ENCODE measurements at regions not wholly inside any gene's neighbourhood (a gene's known extent, or its start where the extent isn't known, plus 50 kb on each side); places are given as distances from the start of the nearest gene placed in this dataset.
"Not testable (repeated sequence)": the region's sequence is repeated elsewhere in the genome, so short reads cannot be mapped to it uniquely, and the experiment has no call there.

DNA sequence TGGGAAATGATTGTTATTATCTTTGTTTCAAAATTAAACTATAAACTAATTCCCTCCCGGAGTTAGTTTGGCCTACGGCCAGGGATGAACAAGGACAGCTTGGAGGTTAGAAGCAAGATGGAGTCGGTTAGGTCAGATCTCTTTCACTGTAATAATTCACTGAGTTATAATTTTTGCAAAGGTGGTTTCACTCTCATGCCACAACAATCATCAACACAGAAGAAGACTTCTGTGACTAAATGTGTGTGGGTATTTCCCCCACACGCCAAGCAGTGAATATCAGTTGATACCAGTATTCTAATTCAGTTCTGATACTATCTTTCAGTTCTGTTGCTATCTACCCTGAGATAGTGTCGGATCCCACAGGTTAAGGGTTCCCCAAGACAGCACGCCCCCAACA lies 215.1 kb downstream of the S1PR1 start:
- intact Hi-C loops (cut with DNase I): no loop called here
- DNase-seq (ENCODE audit: low spot score): no peak

DNA sequence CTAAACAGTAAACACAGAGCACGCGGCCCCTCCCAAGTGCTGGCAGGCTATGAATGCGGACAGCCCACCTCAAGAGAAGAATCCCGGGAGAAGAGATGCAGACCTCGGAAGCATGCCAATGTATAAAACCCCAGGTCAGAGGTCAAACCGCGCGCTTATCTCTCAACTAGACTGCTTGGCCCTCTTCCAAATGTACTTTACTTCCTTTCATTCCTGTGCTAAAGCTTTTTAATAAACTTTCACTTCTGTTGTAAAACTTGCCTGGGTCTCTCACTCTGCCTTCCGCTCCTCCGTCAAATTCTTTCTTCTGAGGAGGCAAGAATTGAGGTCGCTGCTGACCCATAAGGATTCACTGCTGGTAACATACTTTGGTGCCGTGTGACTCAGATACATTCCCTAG lies 216.0 kb downstream of the S1PR1 start:
- intact Hi-C loops (cut with DNase I): no loop called here
- no peak for DNase-seq (ENCODE audit: low spot score)

DNA sequence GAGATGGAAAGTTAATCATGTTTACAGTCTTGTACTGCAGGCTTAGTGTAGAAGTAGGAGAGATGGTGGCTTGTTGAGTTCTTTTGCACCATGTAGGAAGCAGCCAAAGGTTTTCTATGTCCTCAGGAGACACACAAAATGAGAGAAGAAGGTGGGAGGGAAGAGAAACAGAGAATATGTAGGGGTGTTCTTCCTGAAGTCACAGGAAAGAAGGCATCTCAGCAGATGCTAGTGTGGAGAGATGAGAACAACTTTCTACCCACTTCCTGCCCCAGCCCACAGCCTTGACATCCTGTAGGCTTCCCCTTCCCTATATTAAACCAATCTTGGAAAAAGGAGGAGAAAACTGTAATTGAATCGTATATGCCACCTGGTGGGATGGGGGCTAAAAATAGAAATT lies 217.0 kb downstream of the S1PR1 start:
- no peak for DNase-seq (ENCODE audit: low spot score)
- intact Hi-C loops (cut with DNase I): no loop called here

DNA sequence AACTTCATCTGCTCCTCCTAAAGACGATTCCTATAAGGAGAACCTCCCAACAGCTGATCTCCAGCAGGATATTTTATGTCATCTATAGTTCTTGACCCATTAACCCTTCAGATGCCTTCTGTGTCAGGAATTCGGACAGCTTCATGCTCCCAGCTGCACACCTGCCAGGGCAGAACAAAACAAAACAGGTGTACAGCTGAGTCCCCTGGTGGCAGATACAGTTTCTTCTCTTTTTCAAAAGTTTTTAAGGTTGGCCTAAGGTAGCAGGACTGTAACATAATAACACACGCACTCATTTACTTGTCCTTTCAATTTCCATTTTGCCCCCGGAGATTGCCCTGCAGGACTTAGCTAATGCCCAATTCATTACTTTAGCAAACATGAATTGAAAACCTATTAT lies 218.3 kb downstream of the S1PR1 start:
- intact Hi-C loops (cut with DNase I): no loop called here
- no peak for DNase-seq (ENCODE audit: low spot score)

DNA sequence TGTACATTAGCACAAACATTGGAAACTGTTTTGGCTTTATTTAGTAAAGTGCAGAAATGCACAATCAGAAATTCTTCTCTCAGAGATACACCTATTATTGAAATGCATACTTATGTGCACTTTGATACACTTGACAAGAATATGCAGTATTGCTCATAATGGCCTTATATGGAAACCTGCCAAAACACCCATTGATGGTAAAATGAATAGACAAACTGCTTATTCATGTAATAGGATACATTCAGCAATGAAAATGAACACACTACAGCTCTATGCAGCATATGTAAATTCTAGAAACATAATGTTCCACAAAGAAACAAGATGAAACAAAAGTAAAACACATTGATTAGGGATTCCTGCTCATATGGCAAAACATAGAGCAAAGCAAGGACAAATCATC lies 223.9 kb downstream of the S1PR1 start:
- DNase-seq (ENCODE audit: low spot score): no peak
- intact Hi-C loops (cut with DNase I): no loop called here

DNA sequence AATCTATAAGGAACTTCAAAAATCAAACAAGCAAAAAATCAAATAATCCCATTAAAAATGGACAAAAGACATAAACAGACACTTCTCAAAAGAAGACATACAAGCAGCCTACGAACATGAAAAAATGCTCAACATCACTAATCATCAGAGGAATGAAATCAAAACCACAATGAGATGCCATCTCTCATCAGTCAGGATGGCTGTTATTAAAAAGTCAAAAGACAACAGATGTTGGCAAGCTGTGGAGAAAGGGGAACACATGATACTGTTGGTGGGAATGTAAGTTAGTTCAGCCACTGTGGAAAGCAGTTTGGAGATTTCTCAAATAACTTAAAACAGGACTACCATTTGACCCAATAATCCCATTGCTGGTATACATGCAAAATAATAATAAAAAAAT lies 226.4 kb downstream of the S1PR1 start:
- intact Hi-C loops (cut with DNase I): no loop called here

DNA sequence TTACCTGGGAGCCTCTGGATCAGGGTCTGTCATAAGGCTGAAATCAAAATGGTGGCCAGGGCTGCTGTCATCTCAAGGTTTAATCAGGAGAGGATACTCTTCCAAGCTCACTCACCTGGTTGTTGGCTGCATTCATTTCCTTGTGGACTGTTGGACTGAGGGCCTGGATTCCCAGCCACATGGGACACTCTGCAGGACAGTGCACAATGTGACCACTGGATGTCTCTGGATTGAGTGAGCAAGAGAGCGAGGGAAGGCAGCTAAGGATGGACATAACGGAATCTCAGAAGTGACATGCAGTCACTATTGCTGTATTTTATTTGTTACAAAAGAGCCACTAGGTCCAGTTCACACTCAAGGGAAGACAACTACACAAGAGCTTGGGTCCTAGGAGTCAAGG lies 229.1 kb downstream of the S1PR1 start:
- no peak for DNase-seq (ENCODE audit: low spot score)
- intact Hi-C loops (cut with DNase I): no loop called here

More for the DNA sequence above, 226.4 kb downstream of the S1PR1 start:
- no peak for DNase-seq (ENCODE audit: low spot score)

DNA sequence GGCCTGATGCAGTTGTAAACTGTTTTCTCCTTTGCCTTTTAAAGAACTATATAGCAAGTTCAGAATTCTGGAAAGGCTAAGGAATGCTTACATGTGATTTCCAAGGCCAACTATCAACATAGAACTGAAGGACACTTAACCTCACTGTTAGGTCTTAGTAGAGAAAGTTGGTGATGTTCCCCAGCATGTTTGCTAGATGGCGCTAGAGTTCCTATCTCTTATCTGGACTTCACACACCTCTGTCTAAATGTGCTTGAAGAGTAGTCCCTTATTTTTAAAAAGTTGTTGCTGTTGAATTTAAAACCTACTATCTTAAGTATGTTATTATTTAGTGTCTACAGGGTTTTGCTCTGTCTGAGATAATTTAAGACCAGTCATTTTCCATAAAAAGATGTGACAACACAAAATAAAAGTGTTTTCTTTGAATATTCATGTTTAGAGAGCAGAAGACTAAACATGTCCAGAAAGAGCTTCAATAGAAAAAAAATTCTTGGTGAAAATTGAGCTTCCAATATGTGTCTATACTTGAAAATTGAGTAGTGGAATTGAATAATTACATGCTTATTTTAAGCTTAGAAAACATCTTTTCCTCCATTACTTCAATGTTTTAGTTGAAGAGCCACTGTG lies 237.3 kb downstream of the S1PR1 start:
- DNase-seq (ENCODE audit: low spot score): no peak
- intact Hi-C loops (cut with DNase I): no loop called here

DNA sequence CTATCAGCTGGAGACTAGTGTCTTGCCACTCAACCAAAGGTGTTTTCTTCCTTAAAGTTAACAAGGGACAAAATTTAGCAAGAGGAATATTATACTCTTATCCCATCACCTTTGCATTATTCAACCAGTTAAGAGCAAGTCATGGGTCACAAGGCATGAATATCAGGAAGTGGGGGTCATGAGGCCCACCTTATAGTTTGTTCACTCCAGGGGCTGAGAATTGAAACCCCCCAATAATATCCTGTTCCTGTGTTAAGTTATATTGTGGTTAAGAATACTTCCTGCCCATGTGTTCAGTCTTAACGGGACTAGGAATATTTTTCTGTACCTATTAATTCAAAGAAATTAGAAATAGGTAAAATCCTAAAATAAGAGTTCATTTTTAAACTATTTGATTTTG lies 239.7 kb downstream of the S1PR1 start:
- DNase-seq (ENCODE audit: low spot score): no peak
- intact Hi-C loops (cut with DNase I): no loop called here

DNA sequence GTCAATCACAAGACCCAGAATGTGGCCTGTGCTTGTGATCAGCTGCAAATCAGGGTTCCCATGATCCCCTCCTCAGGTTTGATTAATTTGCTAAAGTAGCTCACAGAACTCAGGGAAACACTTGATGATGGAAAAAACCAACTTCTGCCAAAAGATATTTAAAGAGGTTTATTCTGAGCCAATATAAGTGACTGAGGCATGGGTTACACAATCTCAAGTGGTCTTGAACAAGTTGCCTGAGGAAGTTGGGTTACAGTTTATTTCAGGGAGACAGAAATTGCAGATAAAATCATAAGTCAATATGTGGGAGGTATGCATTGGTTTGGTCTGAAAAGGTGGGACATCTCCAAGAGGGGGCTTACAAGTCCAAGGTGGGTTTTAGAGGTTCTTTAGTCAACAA lies 243.1 kb downstream of the S1PR1 start:
- intact Hi-C loops (cut with DNase I): no loop called here
- DNase-seq (ENCODE audit: low spot score): no peak

DNA sequence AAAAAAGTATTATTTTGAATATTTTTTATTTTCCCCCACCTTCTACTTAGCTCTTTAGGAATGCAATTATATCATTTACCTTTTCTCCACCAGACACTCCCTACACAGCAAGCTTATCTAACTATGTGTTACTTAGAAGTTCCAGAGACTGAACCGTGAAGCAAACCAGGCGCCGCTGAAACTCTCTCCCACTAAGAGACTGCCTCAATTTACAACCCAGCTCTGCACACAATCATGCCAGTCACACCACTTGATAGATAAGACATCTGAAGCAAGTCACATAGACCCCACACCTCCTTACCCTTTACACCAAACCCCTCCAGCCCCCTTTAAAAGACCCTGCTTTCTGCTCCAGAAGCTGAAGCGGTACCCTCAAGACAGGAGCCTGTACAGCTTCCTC lies 245.5 kb downstream of the S1PR1 start:
- no peak for DNase-seq (ENCODE audit: low spot score)
- intact Hi-C loops (cut with DNase I): no loop called here

DNA sequence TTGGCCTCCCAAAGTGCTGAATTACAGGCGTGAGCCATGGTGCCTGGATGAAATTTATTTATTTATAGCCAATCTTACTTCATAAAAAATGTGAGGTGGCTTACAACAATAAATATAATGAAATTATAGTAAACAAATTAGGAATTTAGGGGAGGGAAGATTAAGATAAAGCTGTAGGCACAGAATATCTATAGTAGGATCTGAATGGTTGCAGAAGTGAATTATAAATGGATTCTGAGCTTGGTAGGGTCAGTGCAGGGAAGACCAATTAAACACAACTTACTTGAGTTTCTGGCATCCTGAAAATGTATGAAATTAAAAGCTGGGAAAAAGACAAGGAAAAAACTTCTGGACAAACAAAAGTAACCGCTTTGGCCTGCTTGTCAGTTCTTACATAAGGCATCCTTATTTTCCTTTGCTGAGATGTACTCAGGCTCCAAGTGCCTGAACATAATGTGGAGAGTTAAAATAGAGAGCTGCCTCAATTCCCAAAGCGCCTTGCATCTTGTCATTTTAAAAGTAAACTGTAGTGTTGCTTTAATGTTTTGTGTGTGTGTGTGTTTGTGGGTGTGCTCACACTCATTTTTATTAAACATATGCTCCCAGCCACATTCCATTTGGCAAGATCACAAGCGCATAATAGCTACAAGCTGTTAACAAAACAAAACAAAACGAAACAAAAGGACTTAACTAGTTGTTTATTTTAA lies 247.3 kb downstream of the S1PR1 start:
- intact Hi-C loops (cut with DNase I): no loop called here
- no peak for DNase-seq (ENCODE audit: low spot score)

DNA sequence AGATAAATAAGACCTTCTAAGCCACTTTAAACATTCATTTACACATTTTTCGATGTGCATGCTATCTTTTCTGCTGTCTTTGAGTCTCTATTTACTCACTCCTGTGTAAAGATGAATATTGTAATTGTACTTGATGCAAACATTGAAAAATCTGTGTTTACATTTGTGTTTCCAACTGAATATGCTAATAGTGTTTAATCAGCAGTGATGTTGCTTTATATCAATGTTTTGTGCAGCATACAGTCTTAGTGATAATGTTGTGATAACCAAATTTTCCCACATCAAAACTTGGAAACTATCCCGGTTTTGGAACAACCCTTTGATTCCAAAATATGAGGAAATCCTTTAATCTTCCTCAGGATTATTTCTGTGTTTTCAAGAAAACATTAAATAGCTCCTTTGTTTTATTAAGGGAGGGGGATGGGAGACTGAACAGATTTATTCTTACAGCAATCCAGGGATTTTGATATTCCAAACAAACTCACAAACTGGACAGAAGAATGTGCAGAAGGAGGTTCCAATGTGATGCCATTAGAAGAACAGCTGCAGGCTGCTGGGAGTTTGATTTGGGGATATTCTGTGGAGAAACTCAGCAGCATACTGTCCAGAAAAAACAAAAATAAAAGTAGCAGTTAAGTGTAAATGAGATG lies 248.0 kb downstream of the S1PR1 start:
- intact Hi-C loops (cut with DNase I): no loop called here
- DNase-seq (ENCODE audit: low spot score): no peak

DNA sequence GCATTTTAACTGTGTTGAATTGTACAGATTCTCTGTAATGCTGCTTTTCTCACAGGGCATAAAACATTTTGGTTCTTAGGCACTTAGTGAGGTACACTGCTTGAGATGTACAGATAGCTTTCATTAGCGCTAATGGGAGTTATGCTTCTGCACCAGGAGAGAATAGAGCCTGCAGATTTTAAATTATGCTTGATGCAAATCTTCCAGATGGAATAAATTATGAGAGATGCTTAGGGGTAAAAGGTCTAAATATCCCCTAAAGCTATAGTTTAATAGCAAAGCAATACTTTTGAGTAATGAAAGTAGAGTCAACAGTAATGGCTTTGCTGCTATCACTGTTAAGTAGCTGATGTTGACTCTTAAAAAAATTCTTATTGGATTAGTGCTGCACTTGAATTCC lies 248.9 kb downstream of the S1PR1 start:
- intact Hi-C loops (cut with DNase I): no loop called here
- DNase-seq (ENCODE audit: low spot score): no peak

DNA sequence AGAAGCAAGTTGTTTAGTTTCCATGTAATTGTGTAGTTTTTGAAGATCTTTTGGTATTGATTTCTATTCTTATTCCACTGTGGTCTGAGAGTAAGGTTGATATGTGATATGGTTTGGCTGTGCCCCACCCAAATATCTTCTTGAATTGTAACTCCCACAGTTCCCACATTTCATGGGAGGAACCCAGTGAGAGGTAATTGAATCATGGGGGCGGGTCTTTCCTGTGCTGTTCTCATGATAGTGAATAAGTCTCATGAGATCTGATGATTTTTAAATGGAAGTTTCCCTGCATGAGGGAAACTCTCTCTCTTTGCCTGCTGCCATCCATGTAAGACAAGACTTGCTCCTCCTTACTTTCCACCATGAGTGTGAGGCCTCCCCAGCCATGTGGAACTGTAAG lies 255.3 kb downstream of the S1PR1 start:
- DNase-seq (ENCODE audit: low spot score); intact Hi-C loops (cut with DNase I): not testable (repeated sequence)

DNA sequence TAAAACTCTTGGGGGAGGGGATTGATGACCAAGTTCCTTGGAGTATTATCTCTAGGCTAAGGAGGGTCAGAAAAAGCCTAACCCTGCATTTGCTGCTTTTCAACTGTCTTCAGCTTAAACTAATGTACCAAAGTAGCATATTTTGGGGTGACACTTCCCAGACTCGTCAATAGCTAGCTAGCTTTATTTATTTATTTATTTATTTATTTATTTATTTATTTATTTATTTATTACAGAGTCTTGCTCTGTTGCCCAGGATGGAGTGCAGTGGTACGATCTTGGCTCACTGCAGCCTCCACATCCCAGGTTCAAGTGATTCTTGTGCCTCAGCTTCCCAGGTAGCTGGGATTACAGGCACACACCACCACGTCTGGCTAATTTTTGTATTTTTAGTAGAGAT lies 257.1 kb downstream of the S1PR1 start:
- DNase-seq (ENCODE audit: low spot score); intact Hi-C loops (cut with DNase I): not testable (repeated sequence)

DNA sequence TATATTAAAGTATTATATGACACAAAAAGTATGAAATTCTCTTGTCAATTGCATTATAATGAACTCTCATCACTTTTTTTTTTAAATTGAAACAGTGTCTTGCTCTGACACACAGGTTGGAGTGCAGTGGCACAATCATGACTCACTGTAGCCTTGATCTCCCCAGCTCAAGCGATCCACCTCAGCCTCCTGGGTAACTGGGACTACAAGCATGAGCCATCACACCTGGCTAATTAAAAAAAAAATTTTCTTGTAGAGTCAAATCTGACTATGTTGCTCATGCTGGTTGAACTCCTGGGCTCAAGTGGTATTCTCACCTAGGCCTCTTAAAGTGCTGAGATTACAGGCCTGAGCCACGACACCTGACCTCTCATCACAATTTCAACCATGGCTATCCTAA lies 259.3 kb downstream of the S1PR1 start:
- DNase-seq (ENCODE audit: low spot score): no peak
- intact Hi-C loops (cut with DNase I): no loop called here

DNA sequence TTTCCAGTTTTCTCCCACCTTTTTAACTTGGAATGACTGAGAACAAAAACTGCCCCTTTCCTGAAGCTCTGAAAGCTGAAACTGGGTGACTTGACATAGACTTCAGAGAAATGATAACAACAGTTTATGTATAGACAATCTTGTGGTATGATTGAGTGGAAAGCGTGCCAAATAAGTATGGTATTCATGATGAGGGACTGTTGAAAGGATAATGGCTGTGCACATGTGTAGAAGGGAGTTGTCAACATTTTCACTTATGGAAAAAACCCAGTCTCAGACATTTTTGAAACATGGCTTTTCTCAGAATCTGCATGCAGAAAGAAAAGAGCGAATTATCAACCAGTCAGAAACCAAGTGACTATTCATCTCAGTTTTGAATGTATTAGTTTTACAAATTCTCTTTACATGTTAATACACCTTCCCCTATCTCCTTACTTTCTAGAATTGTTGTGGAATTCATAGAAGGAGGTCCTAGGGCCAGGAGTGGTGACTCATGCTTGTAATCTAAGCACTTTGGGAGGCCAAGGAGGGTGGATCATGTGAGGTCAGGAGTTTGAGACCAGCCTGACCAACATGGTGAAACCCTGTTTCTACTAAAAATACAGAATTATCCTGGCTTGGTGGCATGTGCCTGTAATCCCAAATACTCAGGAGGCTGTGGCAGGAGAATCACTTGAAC lies 261.2 kb downstream of the S1PR1 start:
- no peak for DNase-seq (ENCODE audit: low spot score)
- intact Hi-C loops (cut with DNase I): no loop called here

DNA sequence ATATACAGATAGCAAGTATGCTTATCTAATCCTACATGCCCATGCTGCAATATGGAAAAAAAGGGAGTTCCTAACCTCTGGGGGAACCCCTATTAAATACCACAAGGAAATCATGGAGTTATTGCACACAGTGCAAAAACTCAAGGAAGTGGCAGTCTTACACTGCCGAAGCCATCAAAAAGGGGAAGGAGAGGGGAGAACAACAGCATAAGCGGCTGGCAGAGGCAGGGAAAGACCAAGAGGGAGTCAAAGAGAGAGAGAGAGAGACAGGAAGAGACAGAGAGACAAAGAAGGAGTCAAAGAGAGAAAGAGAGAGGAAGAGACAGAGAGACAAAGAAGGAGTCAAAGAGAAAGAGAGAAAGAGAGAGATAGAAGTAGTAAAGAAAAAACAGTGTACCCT lies 267.3 kb downstream of the S1PR1 start:
- intact Hi-C loops (cut with DNase I); DNase-seq (ENCODE audit: low spot score): not testable (repeated sequence)

DNA sequence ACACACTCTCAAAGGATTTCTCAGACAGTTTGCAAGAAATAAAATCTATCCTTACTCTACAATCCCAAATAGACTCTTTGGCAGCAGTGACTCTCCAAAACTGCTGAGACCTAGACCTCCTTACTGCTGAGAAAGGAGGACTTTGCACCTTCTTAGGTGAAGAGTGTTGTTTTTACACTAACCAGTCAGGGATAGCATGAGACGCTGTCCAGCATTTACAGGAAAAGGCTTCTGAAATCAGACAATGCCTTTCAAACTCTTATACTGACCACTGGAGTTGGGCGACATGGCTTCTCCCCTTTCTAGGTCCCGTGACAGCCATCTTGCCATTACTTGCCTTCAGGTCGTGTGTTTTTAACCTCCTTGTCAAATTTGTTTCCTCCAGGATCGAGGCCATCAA lies 268.4 kb downstream of the S1PR1 start:
- intact Hi-C loops (cut with DNase I); DNase-seq (ENCODE audit: low spot score): not testable (repeated sequence)

All from posterior vena cava (tissue), 2 donors.